Transverse colon (tissue), 4 donors: ENCODE measurements at regions not wholly inside any gene's neighbourhood (a gene's known extent, or its start where the extent isn't known, plus 50 kb on each side); places are given as distances from the start of the nearest gene placed in this dataset.

Source experiments
- DNase-seq: peaks from one replicate; pipeline ENCODE4 v3.0.0-alpha.2; 2019
- H3K27ac ChIP-seq, 4 donors: fragments of 200-600 bp; sonication (generic); 2 replicates each; pipeline ENCODE4 v1.5.1; 2016 to 2018; ENCODE audit warnings: inconsistent platforms in 4 of 4
- H3K27me3 ChIP-seq: fragments of 200-600 bp; sonication (generic); 2 replicates; pipeline ENCODE4 v1.5.1; 2017; ENCODE audit warnings: inconsistent platforms
- H3K36me3 ChIP-seq, 4 donors: fragments of 200-600 bp; sonication (generic); 2 replicates each; pipeline ENCODE4 v1.5.1; 2017 to 2019; ENCODE audit warnings: inconsistent platforms in 4 of 4
- H3K4me1 ChIP-seq, 4 donors: fragments of 200-600 bp; sonication (generic); 2 replicates each; pipeline ENCODE4 v1.5.1; 2017 to 2020; ENCODE audit warnings: inconsistent platforms in 4 of 4
- H3K4me3 ChIP-seq, 4 donors: fragments of 200-600 bp; sonication (generic); 1 replicate in 1 of 4; 2 replicates in 3 of 4; pipeline versions ENCODE4 v1.5.1 to v1.6.1; 2017 to 2019; ENCODE audit warnings: inconsistent platforms in 4 of 4
- H3K9me3 ChIP-seq, 2 donors: fragments of 200-600 bp; sonication (generic); 2 replicates each; pipeline ENCODE4 v1.5.1; 2017 to 2019; ENCODE audit warnings: inconsistent platforms in 2 of 2
- CTCF ChIP-seq, 5 experiments: fragments of 200-600 bp in 3 of 5; fragments of 450-650 bp in 2 of 5; sonication (generic) in 3 of 5; IDR thresholded peaks; 1 replicate in 2 of 5; 2 replicates in 3 of 5; pipeline ENCODE4 v1.5.1; 2016 to 2017; ENCODE audit warnings: antibody characterized with exemption in 5 of 5, inconsistent platforms in 3 of 5, mild to moderate bottlenecking in 2 of 5, moderate library complexity in 1 of 5
- EP300 ChIP-seq: sonication (generic); formaldehyde crosslinking; IDR thresholded peaks from one replicate; pipeline ENCODE4 v1.6.1; 2017; ENCODE audit warnings: antibody characterized with exemption, low read depth
- POLR2A ChIP-seq: fragments of 450-650 bp; IDR thresholded peaks from one replicate; pipeline ENCODE4 v1.6.1; 2016; ENCODE audit warnings: antibody characterized with exemption, mild to moderate bottlenecking, moderate library complexity
- POLR2AphosphoS5 ChIP-seq, 3 donors: sonication (generic); formaldehyde crosslinking; IDR thresholded peaks; one replicate each; pipeline ENCODE4 v1.6.1; 2016; ENCODE audit warnings: antibody characterized with exemption in 3 of 3
- WGBS, 2 donors: methylation state at CpG; one replicate each; pipeline ENCODE4 v1.1.5; 2018; ENCODE audit warnings: low coverage in 1 of 2; 5-methylcytosine and 5-hydroxymethylcytosine counted together
- in situ Hi-C, 4 donors: fragments of 200-750 bp; cut with MboI; loops; one replicate each; pipeline versions ENCODE4 v1.15.0 to v1.15.1; 2017; ENCODE audit warnings: low sequenced_read_pairs in 3 of 4, low pct_ligation_motif_present in 1 of 4, low pct_unique_long_range_greater_than_20kb in 1 of 4
- intact Hi-C: fragments of 100-400 bp; cut with DNase I; formaldehyde crosslinking; loops from one replicate; pipeline ENCODE4 v1.15.1; 2023; ENCODE audit warnings: low total_unique reads

- in situ Hi-C loops (no loop called here), intact Hi-C loops (no loop called here)
- no peak for DNase-seq
- H3K27ac ChIP-seq = no peak overlapping the region
- no peaks in the 10 kb centered on the region for H3K9me3 ChIP-seq
- TF ChIP-seq POLR2A (no peak), EP300 (no peak), CTCF (IDR thresholded peaks at IDR 0.05) (no peak), POLR2AphosphoS5 (IDR thresholded peaks at IDR 0.05) (no peak)
- no peaks in the 10 kb centered on the region for H3K27me3 ChIP-seq
- no peaks in the 10 kb centered on the region for H3K36me3 ChIP-seq
- H3K4me1 ChIP-seq = no peaks in the 10 kb centered on the region
- no peak overlapping the region for H3K4me3 ChIP-seq
- WGBS, 2 donors = 72 to 87% methylated on average over 7 of the region's 7 CpGs
These were observed 197.2 kb downstream of the EDEM1 start for GRCh38 chr3:5384557-5385236.

- WGBS, 2 donors = 50 to 78% methylated on average over 1 of the region's 1 CpG
- intact Hi-C loops = no loop called here
- no peak overlapping the region for H3K4me3 ChIP-seq
These were observed 200.6 kb downstream of the EDEM1 start for GRCh38 chr3:5388091-5388490.

GRCh38 chr3:5389057-5389456 is 201.6 kb downstream of the EDEM1 start:
- WGBS, 2 donors = 37 to 100% methylated on average over 1 to 4 of the region's 4 CpGs

More at GRCh38 chr3:5388091-5388490, 200.6 kb downstream of the EDEM1 start:
- Histone ChIP-seq H3K36me3 (no peaks in the 10 kb centered on the region), H3K27ac (no peak overlapping the region), H3K9me3 (no peaks in the 10 kb centered on the region), H3K4me1 (no peaks in the 10 kb centered on the region), H3K27me3 (no peaks in the 10 kb centered on the region)
- TF ChIP-seq POLR2A = no peak
- TF ChIP-seq POLR2AphosphoS5 (IDR thresholded peaks at IDR 0.05) = no peak
- TF ChIP-seq CTCF (IDR thresholded peaks at IDR 0.05) = no peak
- DNase-seq = no peak
- in situ Hi-C loops = no loop called here

GRCh38 chr3:5390221-5390620 is 202.7 kb downstream of the EDEM1 start:
- Histone ChIP-seq H3K4me3 (no peak overlapping the region), H3K27ac (no peak overlapping the region), H3K4me1 (no peaks in the 10 kb centered on the region), H3K36me3 (no peaks in the 10 kb centered on the region), H3K27me3 (no peaks in the 10 kb centered on the region), H3K9me3 (no peaks in the 10 kb centered on the region)
- WGBS, 2 donors = 46% methylated on average over 5 of the region's 5 CpGs; no CpG with 5 or more reads in 1 of the 2 donors
- no peak for DNase-seq
- in situ Hi-C loops = no loop called here
- no peak for TF ChIP-seq POLR2A
- no peak for TF ChIP-seq EP300
- TF ChIP-seq CTCF (IDR thresholded peaks at IDR 0.05) = no peak
- TF ChIP-seq POLR2AphosphoS5 (IDR thresholded peaks at IDR 0.05) = no peak
- intact Hi-C loops = no loop called here

More at GRCh38 chr3:5389057-5389456, 201.6 kb downstream of the EDEM1 start:
- TF ChIP-seq EP300 (no peak), CTCF (IDR thresholded peaks at IDR 0.05) (no peak), POLR2AphosphoS5 (IDR thresholded peaks at IDR 0.05) (no peak)
- Histone ChIP-seq H3K9me3 (no peaks in the 10 kb centered on the region), H3K27ac (no peak overlapping the region), H3K36me3 (no peaks in the 10 kb centered on the region), H3K4me3 (no peak overlapping the region), H3K4me1 (no peaks in the 10 kb centered on the region), H3K27me3 (no peaks in the 10 kb centered on the region)
- intact Hi-C loops = no loop called here
- in situ Hi-C loops = no loop called here
- no peak for DNase-seq
